ENCODE measurements at regions not wholly inside any gene's neighbourhood (a gene's known extent, or its start where the extent isn't known, plus 50 kb on each side); places are given as distances from the start of the nearest gene placed in this dataset.

DNA sequence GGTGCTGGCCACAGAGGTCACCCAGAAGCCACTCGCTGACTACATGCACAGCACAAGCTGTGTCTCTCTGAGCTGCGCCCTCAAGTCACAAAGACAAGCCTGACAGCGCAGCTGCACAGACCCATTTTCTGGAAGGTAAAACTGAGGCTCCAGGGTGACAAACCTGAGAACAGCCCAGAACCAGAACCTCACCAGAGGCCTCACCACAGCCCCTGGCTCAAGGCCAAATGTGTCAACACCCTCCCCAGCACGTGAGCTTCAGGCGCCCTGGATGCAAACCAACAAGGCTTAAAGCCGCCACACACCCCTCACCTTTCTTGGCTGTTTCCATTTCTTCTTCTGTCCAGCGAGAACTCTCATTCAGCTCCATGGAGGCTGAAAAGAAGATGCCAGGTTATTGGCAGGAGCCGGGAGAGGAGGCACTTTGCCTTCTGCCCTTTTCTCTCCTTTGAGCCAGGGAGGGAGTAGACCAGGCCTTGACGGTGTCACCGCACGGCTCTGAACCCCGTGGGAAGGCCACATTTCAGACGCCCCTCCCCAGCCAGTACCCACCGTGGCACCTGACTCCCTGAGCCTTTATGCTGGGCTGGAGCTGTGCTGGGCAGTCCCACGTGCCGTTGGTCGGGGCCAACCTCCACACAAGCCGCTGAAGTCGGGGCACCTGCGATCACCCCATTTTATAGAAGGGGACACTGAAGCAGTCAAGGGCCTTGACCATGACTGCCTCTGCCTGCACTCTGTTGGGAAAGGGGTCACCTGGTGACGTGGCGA lies 103.1 kb downstream of the RFLNA start:
- no peak for TF ChIP-seq POLR2A (IDR thresholded peaks at IDR 0.05)
- TF ChIP-seq, protein P1, sequence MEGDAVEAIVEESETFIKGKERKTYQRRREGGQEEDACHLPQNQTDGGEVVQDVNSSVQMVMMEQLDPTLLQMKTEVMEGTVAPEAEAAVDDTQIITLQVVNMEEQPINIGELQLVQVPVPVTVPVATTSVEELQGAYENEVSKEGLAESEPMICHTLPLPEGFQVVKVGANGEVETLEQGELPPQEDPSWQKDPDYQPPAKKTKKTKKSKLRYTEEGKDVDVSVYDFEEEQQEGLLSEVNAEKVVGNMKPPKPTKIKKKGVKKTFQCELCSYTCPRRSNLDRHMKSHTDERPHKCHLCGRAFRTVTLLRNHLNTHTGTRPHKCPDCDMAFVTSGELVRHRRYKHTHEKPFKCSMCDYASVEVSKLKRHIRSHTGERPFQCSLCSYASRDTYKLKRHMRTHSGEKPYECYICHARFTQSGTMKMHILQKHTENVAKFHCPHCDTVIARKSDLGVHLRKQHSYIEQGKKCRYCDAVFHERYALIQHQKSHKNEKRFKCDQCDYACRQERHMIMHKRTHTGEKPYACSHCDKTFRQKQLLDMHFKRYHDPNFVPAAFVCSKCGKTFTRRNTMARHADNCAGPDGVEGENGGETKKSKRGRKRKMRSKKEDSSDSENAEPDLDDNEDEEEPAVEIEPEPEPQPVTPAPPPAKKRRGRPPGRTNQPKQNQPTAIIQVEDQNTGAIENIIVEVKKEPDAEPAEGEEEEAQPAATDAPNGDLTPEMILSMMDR (IDR thresholded peaks at IDR 0.05): no peak
